ENCODE measurements at regions not wholly inside any gene's neighbourhood (a gene's known extent, or its start where the extent isn't known, plus 50 kb on each side); places are given as distances from the start of the nearest gene placed in this dataset.

DNA sequence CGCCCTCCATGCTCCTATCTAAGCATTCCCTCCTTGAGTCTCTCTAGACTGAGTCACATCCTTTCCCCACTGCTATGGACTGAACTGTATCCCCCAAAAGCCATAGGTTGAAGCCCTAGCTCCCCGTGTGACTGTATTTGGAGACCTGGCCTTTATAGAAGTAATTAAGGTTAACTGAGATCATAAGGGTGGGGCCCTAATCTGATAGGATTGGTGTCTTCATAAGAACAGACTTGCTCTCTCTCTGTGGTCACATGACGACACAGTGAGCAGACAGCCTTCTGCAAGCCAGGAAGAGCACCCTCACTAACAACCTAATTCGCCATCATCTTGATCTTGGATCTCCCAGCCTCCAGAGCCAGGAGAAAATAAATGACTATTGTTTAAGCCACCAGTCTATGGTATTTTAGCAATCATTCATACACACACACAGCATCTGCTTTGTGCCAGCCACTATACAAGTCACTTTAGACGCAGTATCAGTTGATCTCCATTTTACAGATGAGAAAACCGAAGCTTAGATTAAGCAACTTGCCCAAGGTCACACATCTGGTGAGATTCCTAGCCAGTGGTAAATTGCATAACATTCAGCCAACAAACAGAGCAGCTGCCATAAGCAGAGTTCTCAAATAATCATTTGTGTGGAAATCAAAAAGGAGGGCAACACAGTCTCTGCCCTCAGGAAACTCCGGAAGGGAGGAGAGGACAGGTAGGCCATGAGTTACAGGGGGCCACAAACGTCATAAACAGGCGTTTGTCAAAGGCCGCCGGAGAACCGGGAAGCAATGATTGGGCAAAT lies 66.3 kb upstream of the HES1 start:
- Mint-ChIP-seq H3K36me3 (no peaks in the 10 kb centered on the region), H3K4me1 (peaks cover 4 to 16% (median 10%) of the 10 kb centered on the region in 3 donors), H3K27ac (no peak overlapping the region), H3K27me3 (peaks cover 4 to 32% of the 10 kb centered on the region in 2 donors), H3K9me3 (peaks cover 0 to 8% (median 0%) of the 10 kb centered on the region in 3 donors), H3K4me3 (peak overlapping the region; percentile 68 to 76 (median 74))
- Histone ChIP-seq H3K27me3 (replicated peaks in 1 of 2; ENCODE audit: control insufficient read depth in 2 of 2, extremely low read depth in 1 of 2, insufficient read depth in 2 of 2, low read length in 1 of 2) (peaks cover 0 to 29% of the 10 kb centered on the region in 2 experiments), H3K4me1 (ENCODE audit: control insufficient read depth in 1 of 2, extremely low read depth in 1 of 2, insufficient read depth in 2 of 2, low read length in 2 of 2) (peaks cover 2 to 14% of the 10 kb centered on the region in 2 experiments), H3K9me3 (no peaks in the 10 kb centered on the region), H3K36me3 (ENCODE audit: control insufficient read depth in 2 of 2, extremely low read depth in 1 of 2, insufficient read depth in 1 of 2, low read length in 1 of 2) (no peaks in the 10 kb centered on the region), H3K27ac (ENCODE audit: low read length) (no peak overlapping the region), H3K4me3 (ENCODE audit: control insufficient read depth in 1 of 2, extremely low read depth in 1 of 2, low read length in 1 of 2) (no peak overlapping the region)
- 98% methylated on average over 9 of the region's 12 CpGs for WGBS (ENCODE audit: insufficient coverage)
- ChIA-PET POLR2A (no interaction called here), CTCF (no interaction called here)
- no peak for DNase-seq
- no peak for ATAC-seq (replicated peaks in 1 of 4)

DNA sequence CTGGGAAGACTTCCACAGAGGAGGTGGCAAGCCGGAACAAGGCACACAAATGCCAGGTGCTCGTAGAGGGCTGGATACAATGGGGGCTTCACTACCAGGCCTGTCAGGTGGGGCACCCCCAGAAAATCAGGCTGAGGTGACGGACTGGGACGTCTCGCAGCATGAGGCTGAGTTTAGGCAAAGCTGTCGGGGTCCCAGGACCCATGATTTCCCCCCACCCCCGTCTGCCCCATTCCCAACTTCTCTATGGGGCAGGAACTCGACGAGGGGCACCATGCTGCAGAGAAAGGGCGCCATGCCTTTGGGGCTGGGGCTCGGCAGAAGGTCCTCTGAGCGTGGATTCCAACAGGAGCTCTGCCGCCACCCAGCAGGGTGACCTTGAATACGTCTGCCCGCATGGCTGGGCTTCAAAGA lies 65.7 kb upstream of the HES1 start:
- H3K4me3 ChIP-seq (ENCODE audit: control insufficient read depth in 1 of 2, extremely low read depth in 1 of 2, low read length in 1 of 2), result peak overlapping the region in 1 of 2 donors; percentile 35
- POLR2A ChIA-PET, result interaction anchor here in 1 of 2 donors (0.5 kb wide), 1 partner anchor 11 kb away, joined by 3 read pairs; no protein-coding TSS in a partner anchor

DNA sequence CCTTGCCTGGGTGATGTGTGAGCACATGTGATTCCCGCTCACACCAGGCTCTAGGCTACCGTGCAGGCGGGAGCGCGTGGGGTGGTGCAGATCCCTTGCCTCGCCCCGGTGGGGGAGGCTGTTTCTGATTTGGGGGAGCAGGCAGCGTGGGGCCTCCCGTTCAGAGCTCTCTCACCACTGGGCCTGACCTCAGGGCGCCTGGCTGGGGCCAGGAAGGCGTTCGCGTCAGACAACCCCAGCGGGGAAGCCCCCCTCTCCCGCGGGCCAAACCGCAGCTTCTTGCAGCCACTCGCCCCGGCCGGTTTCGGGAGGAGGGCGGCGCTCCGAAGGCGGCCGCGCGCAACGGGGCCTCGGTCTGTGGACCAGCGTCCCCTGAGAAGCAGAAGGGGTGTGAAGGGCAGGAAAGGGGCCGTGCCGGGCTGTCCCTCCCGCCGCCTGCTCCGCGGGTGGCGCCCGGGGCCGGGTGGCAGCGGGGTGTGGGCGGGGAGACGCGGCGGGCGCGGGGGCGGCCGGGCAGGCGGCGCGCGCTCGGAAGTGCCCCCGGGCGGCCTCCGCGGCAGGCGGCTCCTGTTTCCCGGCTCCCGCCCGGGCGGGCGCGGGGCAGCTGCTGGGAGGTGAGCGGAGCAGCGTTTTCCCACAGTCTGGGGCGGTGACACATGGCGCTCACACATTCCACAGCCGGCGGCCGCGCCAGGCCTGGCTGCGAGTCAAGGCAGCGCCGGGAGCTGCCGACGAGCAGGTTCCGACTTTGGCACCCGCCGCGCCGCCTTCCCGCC lies 65.1 kb upstream of the HES1 start:
- ChIA-PET POLR2A (interaction anchor here in 1 of 2 donors (0.5 kb wide), 1 partner anchor 11 kb away, joined by 3 read pairs; no protein-coding TSS in a partner anchor), CTCF (no interaction called here)
- Mint-ChIP-seq H3K36me3 (no peaks in the 10 kb centered on the region), H3K9me3 (peaks cover 0 to 8% (median 0%) of the 10 kb centered on the region in 3 donors), H3K27ac (no peak overlapping the region), H3K4me1 (peaks cover 4 to 16% (median 10%) of the 10 kb centered on the region in 3 donors), H3K27me3 (peaks cover 9 to 30% of the 10 kb centered on the region in 2 donors), H3K4me3 (peak overlapping the region; percentile 68 to 76 (median 74))
- under 1% methylated on average over 80 of the region's 84 CpGs for WGBS (ENCODE audit: insufficient coverage)
- Histone ChIP-seq H3K4me1 (ENCODE audit: control insufficient read depth in 1 of 2, extremely low read depth in 1 of 2, insufficient read depth in 2 of 2, low read length in 2 of 2) (peaks cover 2 to 14% of the 10 kb centered on the region in 2 experiments), H3K27me3 (replicated peaks in 1 of 2; ENCODE audit: control insufficient read depth in 2 of 2, extremely low read depth in 1 of 2, insufficient read depth in 2 of 2, low read length in 1 of 2) (peaks cover 0 to 31% of the 10 kb centered on the region in 2 experiments), H3K4me3 (ENCODE audit: control insufficient read depth in 1 of 2, extremely low read depth in 1 of 2, low read length in 1 of 2) (peak overlapping the region; percentile 35 to 55), H3K9me3 (no peaks in the 10 kb centered on the region), H3K36me3 (ENCODE audit: control insufficient read depth in 2 of 2, extremely low read depth in 1 of 2, insufficient read depth in 1 of 2, low read length in 1 of 2) (no peaks in the 10 kb centered on the region), H3K27ac (ENCODE audit: low read length) (no peak overlapping the region)
- peak; percentile 81 to 88 (median 82) for ATAC-seq (replicated peaks in 1 of 4)
- peak; percentile 9 to 73 (median 46) for DNase-seq

More for the DNA sequence above, 65.7 kb upstream of the HES1 start:
- Mint-ChIP-seq H3K4me1 (peaks cover 4 to 16% (median 10%) of the 10 kb centered on the region in 3 donors), H3K4me3 (peak overlapping the region; percentile 68 to 76 (median 74)), H3K9me3 (peaks cover 0 to 8% (median 0%) of the 10 kb centered on the region in 3 donors), H3K27me3 (peaks cover 6 to 32% of the 10 kb centered on the region in 2 donors), H3K36me3 (no peaks in the 10 kb centered on the region), H3K27ac (no peak overlapping the region)
- peaks cover 0 to 29% of the 10 kb centered on the region in 2 experiments for H3K27me3 ChIP-seq (replicated peaks in 1 of 2; ENCODE audit: control insufficient read depth in 2 of 2, extremely low read depth in 1 of 2, insufficient read depth in 2 of 2, low read length in 1 of 2)
- CTCF ChIA-PET, result no interaction called here
- H3K9me3 ChIP-seq, result no peaks in the 10 kb centered on the region
- ATAC-seq (replicated peaks in 1 of 4) (no peak), DNase-seq (no peak)
- WGBS (ENCODE audit: insufficient coverage), result 62% methylated on average over 8 of the region's 15 CpGs
- H3K4me1 ChIP-seq (ENCODE audit: control insufficient read depth in 1 of 2, extremely low read depth in 1 of 2, insufficient read depth in 2 of 2, low read length in 2 of 2), result peaks cover 2 to 14% of the 10 kb centered on the region in 2 experiments
- H3K36me3 ChIP-seq (ENCODE audit: control insufficient read depth in 2 of 2, extremely low read depth in 1 of 2, insufficient read depth in 1 of 2, low read length in 1 of 2), result no peaks in the 10 kb centered on the region
- H3K27ac ChIP-seq (ENCODE audit: low read length), result no peak overlapping the region

DNA sequence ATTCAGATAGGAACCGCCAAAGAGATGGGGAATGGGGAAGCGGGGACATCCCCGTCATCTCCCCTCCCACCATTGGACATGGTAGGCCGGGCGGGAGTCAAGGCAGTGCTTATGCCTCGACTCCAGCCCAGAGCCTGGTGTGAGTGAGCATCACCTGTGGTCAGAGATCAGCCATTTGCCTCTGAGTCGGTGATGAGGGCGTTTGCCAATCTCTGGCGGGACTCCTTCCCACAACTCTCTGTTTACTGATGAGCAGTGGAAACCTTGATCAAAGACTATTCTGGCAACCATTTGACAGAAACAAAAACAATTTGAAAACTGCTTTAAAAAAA lies 63.9 kb upstream of the HES1 start:
- H3K27me3 ChIP-seq (replicated peaks in 1 of 2; ENCODE audit: control insufficient read depth in 2 of 2, extremely low read depth in 1 of 2, insufficient read depth in 2 of 2, low read length in 1 of 2), result peaks cover 0 to 34% of the 10 kb centered on the region in 2 experiments
- Mint-ChIP-seq H3K27me3 (peaks cover 13 to 31% of the 10 kb centered on the region in 2 donors), H3K36me3 (no peaks in the 10 kb centered on the region), H3K4me1 (peaks cover 4 to 16% (median 10%) of the 10 kb centered on the region in 3 donors), H3K4me3 (peak overlapping the region in 1 of 3 donors; percentile 74), H3K9me3 (peaks cover 0 to 8% (median 0%) of the 10 kb centered on the region in 3 donors), H3K27ac (no peak overlapping the region)
- WGBS (ENCODE audit: insufficient coverage), result 90% methylated on average over 2 of the region's 9 CpGs
- POLR2A ChIA-PET, result no interaction called here
- H3K36me3 ChIP-seq (ENCODE audit: control insufficient read depth in 2 of 2, extremely low read depth in 1 of 2, insufficient read depth in 1 of 2, low read length in 1 of 2), result no peaks in the 10 kb centered on the region
- no peaks in the 10 kb centered on the region for H3K9me3 ChIP-seq
- DNase-seq (no peak), ATAC-seq (replicated peaks in 1 of 4) (no peak)
- H3K4me3 ChIP-seq (ENCODE audit: control insufficient read depth in 1 of 2, extremely low read depth in 1 of 2, low read length in 1 of 2), result no peak overlapping the region
- H3K4me1 ChIP-seq (ENCODE audit: control insufficient read depth in 1 of 2, extremely low read depth in 1 of 2, insufficient read depth in 2 of 2, low read length in 2 of 2), result peaks cover 2 to 14% of the 10 kb centered on the region in 2 experiments
- H3K27ac ChIP-seq (ENCODE audit: low read length), result no peak overlapping the region
- CTCF ChIA-PET, result no interaction called here

DNA sequence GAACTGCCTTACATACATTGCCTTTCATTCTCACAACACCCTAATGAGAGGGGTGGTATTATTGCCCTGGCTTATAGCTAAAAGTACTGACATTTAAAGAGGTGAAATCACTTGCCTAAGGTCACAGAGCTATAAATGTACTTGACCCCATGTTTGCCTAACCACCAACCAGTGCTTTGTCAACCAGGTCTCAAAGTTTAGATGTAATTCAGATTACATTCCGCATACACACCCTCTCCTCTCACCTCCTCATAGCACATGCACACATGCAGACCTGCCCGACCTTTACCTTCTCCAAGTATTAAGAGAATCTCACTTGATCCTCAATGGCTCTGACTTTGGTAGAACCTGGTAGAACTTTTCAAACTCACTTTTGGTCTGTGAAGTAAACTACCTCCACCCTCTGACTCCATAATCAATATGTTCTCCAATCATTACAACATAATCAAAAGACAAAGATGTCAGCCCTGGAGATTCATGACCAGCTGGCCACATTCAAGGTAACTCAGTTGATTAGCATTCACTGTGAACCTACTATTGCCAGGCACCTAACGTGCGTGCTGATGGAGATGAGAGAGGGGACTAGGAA lies 63.2 kb upstream of the HES1 start:
- Mint-ChIP-seq H3K36me3 (no peaks in the 10 kb centered on the region), H3K4me3 (peak overlapping the region in 2 of 3 donors; percentile 71 to 74), H3K9me3 (peaks cover 0 to under 1% (median 0%) of the 10 kb centered on the region in 3 donors), H3K27ac (peak overlapping the region in 1 of 2 donors; percentile 9), H3K27me3 (peaks cover 17 to 34% of the 10 kb centered on the region in 2 donors), H3K4me1 (peaks cover 4 to 16% (median 10%) of the 10 kb centered on the region in 3 donors)
- Histone ChIP-seq H3K4me1 (ENCODE audit: control insufficient read depth in 1 of 2, extremely low read depth in 1 of 2, insufficient read depth in 2 of 2, low read length in 2 of 2) (peaks cover 2 to 14% of the 10 kb centered on the region in 2 experiments), H3K27me3 (replicated peaks in 1 of 2; ENCODE audit: control insufficient read depth in 2 of 2, extremely low read depth in 1 of 2, insufficient read depth in 2 of 2, low read length in 1 of 2) (peaks cover 0 to 39% of the 10 kb centered on the region in 2 experiments), H3K36me3 (ENCODE audit: control insufficient read depth in 2 of 2, extremely low read depth in 1 of 2, insufficient read depth in 1 of 2, low read length in 1 of 2) (no peaks in the 10 kb centered on the region), H3K9me3 (no peaks in the 10 kb centered on the region), H3K27ac (ENCODE audit: low read length) (no peak overlapping the region), H3K4me3 (ENCODE audit: control insufficient read depth in 1 of 2, extremely low read depth in 1 of 2, low read length in 1 of 2) (no peak overlapping the region)
- ATAC-seq (replicated peaks in 1 of 4) (no peak), DNase-seq (no peak)
- POLR2A ChIA-PET, result no interaction called here
- CTCF ChIA-PET, result no interaction called here
- WGBS (ENCODE audit: insufficient coverage), result 88% methylated on average over 2 of the region's 4 CpGs

DNA sequence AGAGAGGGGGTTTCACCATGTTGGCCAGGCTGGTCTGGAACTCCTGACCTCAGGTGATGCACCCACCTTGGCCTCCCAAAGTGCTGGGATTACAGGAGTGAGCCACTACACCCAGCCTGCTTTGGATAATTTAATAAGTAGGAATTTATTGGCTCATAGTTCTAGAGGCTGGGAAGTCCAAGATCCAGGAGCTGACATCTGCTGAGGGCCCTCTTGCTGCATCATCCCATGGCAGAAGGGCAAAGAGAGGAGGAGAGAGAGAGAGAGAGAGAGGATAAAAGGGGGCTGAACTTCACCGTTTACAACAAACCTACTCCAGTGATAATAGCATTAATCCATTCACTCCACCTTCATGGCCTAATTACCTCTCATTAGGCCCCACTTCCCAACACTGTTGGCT lies 62.0 kb upstream of the HES1 start:
- Mint-ChIP-seq H3K4me3 (no peak overlapping the region), H3K27me3 (peaks cover 17 to 41% of the 10 kb centered on the region in 2 donors)
- WGBS (ENCODE audit: insufficient coverage), result no CpG with 5 or more reads among the region's 1 CpG

More for the DNA sequence above, 62.0 kb upstream of the HES1 start:
- Histone ChIP-seq H3K27me3 (replicated peaks in 1 of 2; ENCODE audit: control insufficient read depth in 2 of 2, extremely low read depth in 1 of 2, insufficient read depth in 2 of 2, low read length in 1 of 2) (peaks cover 0 to 39% of the 10 kb centered on the region in 2 experiments), H3K4me3 (ENCODE audit: control insufficient read depth in 1 of 2, extremely low read depth in 1 of 2, low read length in 1 of 2) (no peak overlapping the region), H3K36me3 (ENCODE audit: control insufficient read depth in 2 of 2, extremely low read depth in 1 of 2, insufficient read depth in 1 of 2, low read length in 1 of 2) (no peaks in the 10 kb centered on the region), H3K27ac (ENCODE audit: low read length) (no peak overlapping the region), H3K4me1 (ENCODE audit: control insufficient read depth in 1 of 2, extremely low read depth in 1 of 2, insufficient read depth in 2 of 2, low read length in 2 of 2) (peaks cover 2 to 14% of the 10 kb centered on the region in 2 experiments), H3K9me3 (no peaks in the 10 kb centered on the region)
- Mint-ChIP-seq H3K9me3 (no peaks in the 10 kb centered on the region), H3K4me1 (peaks cover 4 to 16% (median 10%) of the 10 kb centered on the region in 3 donors), H3K36me3 (no peaks in the 10 kb centered on the region), H3K27ac (no peak overlapping the region)
- POLR2A ChIA-PET, result no interaction called here
- ATAC-seq (replicated peaks in 1 of 4) (no peak), DNase-seq (no peak)
- CTCF ChIA-PET, result no interaction called here
